Adipocyte (in vitro differentiated cells): ENCODE measurements at regions not wholly inside any gene's neighbourhood (a gene's known extent, or its start where the extent isn't known, plus 50 kb on each side); places are given as distances from the start of the nearest gene placed in this dataset.
"Not testable (repeated sequence)": the region's sequence is repeated elsewhere in the genome, so short reads cannot be mapped to it uniquely, and the experiment has no call there.

Experiments
- DNase-seq: peaks from one replicate; pipeline ENCODE4 v3.0.0-alpha.2; 2015; ENCODE audit warnings: low read depth
- H3K27me3 ChIP-seq: replicated peaks from 2 replicates; pipeline ENCODE4 v1.7.0; 2013; ENCODE audit warnings: mild to moderate bottlenecking, low read length, moderate library complexity; ENCODE audit not compliant: control insufficient read depth, insufficient read depth
- H3K36me3 ChIP-seq: 2 replicates; pipeline ENCODE4 v1.7.0; 2013; ENCODE audit warnings: low read length, mild to moderate bottlenecking, moderate library complexity; ENCODE audit not compliant: control insufficient read depth, insufficient read depth, severe bottlenecking
- H3K4me1 ChIP-seq: 2 replicates; pipeline ENCODE4 v1.7.0; 2013; ENCODE audit warnings: mild to moderate bottlenecking, low read length, moderate library complexity; ENCODE audit not compliant: control insufficient read depth, insufficient read depth
- H3K4me3 ChIP-seq: 2 replicates; pipeline ENCODE4 v1.7.0; 2013; ENCODE audit warnings: mild to moderate bottlenecking, low read length, moderate library complexity
- H3K9ac ChIP-seq: 2 replicates; pipeline ENCODE4 v1.7.0; 2013; ENCODE audit warnings: mild to moderate bottlenecking, low read length, moderate library complexity
- H3K9me3 ChIP-seq: 2 replicates; pipeline ENCODE4 v1.7.0; 2013; ENCODE audit warnings: mild to moderate bottlenecking, low read length, moderate library complexity; ENCODE audit not compliant: control insufficient read depth

- DNase-seq, H3K9ac ChIP-seq, H3K4me3 ChIP-seq, H3K36me3 ChIP-seq, H3K4me1 ChIP-seq: not testable (repeated sequence)
- Histone ChIP-seq H3K27me3 (peaks cover 15% of the 10 kb centered on the region), H3K9me3 (peaks cover 11% of the 10 kb centered on the region)
Observed at GRCh38 chr1:148325031-148325430, 158.1 kb downstream of the PPIAL4G start.

GRCh38 chr1:148324465-148324864 lies 158.6 kb downstream of the PPIAL4G start:
- H3K4me3 ChIP-seq, H3K9ac ChIP-seq, DNase-seq, H3K36me3 ChIP-seq, H3K4me1 ChIP-seq, H3K27me3 ChIP-seq: not testable (repeated sequence)
- peaks cover 11% of the 10 kb centered on the region for H3K9me3 ChIP-seq

DNA sequence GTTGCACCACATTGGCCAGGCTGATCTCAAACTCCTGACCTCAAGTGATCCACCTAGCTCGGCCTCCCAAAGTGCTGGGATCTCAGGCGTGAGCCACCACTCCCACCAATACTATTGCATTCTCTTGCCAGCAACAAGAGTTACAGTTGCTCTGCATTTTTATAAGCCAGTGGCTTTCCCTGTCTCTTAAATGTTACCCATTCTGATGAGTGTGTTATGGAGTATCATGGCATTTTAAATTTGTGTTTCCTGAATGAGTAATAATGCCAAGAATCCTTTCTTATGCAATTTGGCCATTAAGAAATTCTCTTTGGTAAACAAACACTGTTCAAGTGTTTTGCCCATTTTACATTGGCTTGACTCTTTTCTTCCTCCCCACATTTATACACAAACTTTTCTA lies 163.0 kb downstream of the PPIAL4G start:
- not testable (repeated sequence) for H3K9me3 ChIP-seq, DNase-seq, H3K27me3 ChIP-seq, H3K4me3 ChIP-seq, H3K4me1 ChIP-seq, H3K36me3 ChIP-seq, H3K9ac ChIP-seq

GRCh38 chr1:148318904-148319242 lies 164.2 kb downstream of the PPIAL4G start:
- peaks cover 7% of the 10 kb centered on the region for H3K9me3 ChIP-seq
- DNase-seq, result no peak
- peaks cover 3% of the 10 kb centered on the region for H3K27me3 ChIP-seq
- H3K9ac ChIP-seq, result no peak overlapping the region
- H3K4me1 ChIP-seq, result no peaks in the 10 kb centered on the region
- H3K36me3 ChIP-seq, result no peaks in the 10 kb centered on the region
- H3K4me3 ChIP-seq, result no peak overlapping the region

- peak overlapping the region; percentile 62 for H3K9ac ChIP-seq
- H3K4me1 ChIP-seq, result no peaks in the 10 kb centered on the region
- H3K4me3 ChIP-seq, result peak overlapping the region; percentile 77
- peaks cover 3% of the 10 kb centered on the region for H3K27me3 ChIP-seq
- H3K9me3 ChIP-seq, result peaks cover 7% of the 10 kb centered on the region
- no peaks in the 10 kb centered on the region for H3K36me3 ChIP-seq
- DNase-seq, result peak; percentile 1
Observed at GRCh38 chr1:148318123-148318903, 164.8 kb downstream of the PPIAL4G start.

GRCh38 chr1:148317288-148317985 lies 165.4 kb upstream of the NBPF11 start:
- no peaks in the 10 kb centered on the region for H3K36me3 ChIP-seq
- H3K9ac ChIP-seq, result no peak overlapping the region
- peaks cover 5% of the 10 kb centered on the region for H3K27me3 ChIP-seq
- no peaks in the 10 kb centered on the region for H3K4me1 ChIP-seq
- H3K4me3 ChIP-seq, result peak overlapping the region; percentile 77
- H3K9me3 ChIP-seq, result peaks cover 9% of the 10 kb centered on the region
- DNase-seq, result no peak

GRCh38 chr1:148315071-148315811 lies 163.2 kb upstream of the NBPF11 start:
- H3K9ac ChIP-seq, result no peak overlapping the region
- peaks cover under 1% of the 10 kb centered on the region for H3K4me1 ChIP-seq
- H3K36me3 ChIP-seq, result no peaks in the 10 kb centered on the region
- H3K9me3 ChIP-seq, result peaks cover 17% of the 10 kb centered on the region
- no peak for DNase-seq
- H3K4me3 ChIP-seq, result no peak overlapping the region
- H3K27me3 ChIP-seq, result peaks cover 27% of the 10 kb centered on the region

DNA sequence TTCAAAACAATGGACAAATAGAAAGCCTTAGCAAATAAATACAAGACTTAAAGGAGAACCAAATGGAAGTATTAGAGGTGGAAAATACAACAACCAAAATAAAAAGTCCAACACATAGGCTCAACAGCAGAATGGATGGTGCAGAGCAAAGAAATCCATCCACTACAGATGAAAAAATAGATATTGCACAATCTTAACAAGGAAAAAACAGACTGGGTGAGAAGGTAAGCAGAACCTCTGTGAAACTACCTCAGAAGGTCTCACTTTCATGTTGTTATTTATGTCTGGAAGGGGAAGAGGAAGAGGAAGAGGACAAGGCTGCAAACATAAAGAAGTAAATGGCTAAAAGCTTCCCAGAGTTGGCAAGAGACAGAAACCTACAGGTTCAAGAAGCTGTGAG lies 158.7 kb upstream of the NBPF11 start:
- Histone ChIP-seq H3K27me3 (peaks cover 44% of the 10 kb centered on the region), H3K9me3 (peaks cover 21% of the 10 kb centered on the region), H3K9ac (no peak overlapping the region), H3K36me3 (no peaks in the 10 kb centered on the region), H3K4me3 (no peak overlapping the region), H3K4me1 (peaks cover 5% of the 10 kb centered on the region)
- DNase-seq, result no peak

GRCh38 chr1:148309940-148310500 lies 157.9 kb upstream of the NBPF11 start:
- Histone ChIP-seq H3K9me3 (peaks cover 21% of the 10 kb centered on the region), H3K27me3 (peaks cover 44% of the 10 kb centered on the region), H3K4me1 (peaks cover 5% of the 10 kb centered on the region), H3K9ac (no peak overlapping the region), H3K4me3 (peak overlapping the region; percentile 66), H3K36me3 (no peaks in the 10 kb centered on the region)
- no peak for DNase-seq

DNA sequence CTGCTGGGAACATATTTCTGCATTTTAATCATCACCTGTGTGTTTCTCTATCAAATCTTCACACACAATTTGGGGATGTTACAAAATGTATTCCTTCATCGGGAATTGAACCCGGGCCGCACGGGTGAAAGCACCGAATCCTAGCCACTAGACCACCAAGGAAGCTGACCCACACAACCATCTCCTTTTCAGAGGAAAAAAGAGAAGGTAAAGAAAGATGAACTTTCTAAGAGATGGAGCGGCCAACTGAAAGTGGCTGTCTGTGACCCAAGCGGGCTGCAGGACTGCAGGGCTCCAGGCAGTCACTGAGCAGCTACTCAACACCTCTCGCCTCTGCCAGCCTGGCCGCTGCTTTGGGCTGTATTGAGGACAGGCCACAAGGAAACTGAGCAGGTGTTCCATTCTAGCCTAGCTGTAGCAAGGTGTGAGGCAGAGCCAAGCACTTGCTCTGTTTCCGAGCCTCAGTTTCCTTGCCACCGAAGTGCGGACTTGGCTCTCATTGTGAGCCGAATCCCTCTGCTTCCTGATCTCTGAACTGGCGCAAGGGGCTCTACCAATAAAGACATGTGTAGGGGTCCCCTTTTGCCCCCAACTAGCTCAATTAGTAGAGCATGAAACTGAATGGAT lies 156.9 kb upstream of the NBPF11 start:
- peaks cover 6% of the 10 kb centered on the region for H3K4me1 ChIP-seq
- H3K4me3 ChIP-seq, result no peak overlapping the region
- no peak overlapping the region for H3K9ac ChIP-seq
- H3K27me3 ChIP-seq, result peaks cover 44% of the 10 kb centered on the region
- peaks cover 21% of the 10 kb centered on the region for H3K9me3 ChIP-seq
- no peaks in the 10 kb centered on the region for H3K36me3 ChIP-seq
- no peak for DNase-seq
